ENCODE measurements at regions not wholly inside any gene's neighbourhood (a gene's known extent, or its start where the extent isn't known, plus 50 kb on each side); places are given as distances from the start of the nearest gene placed in this dataset.

DNA sequence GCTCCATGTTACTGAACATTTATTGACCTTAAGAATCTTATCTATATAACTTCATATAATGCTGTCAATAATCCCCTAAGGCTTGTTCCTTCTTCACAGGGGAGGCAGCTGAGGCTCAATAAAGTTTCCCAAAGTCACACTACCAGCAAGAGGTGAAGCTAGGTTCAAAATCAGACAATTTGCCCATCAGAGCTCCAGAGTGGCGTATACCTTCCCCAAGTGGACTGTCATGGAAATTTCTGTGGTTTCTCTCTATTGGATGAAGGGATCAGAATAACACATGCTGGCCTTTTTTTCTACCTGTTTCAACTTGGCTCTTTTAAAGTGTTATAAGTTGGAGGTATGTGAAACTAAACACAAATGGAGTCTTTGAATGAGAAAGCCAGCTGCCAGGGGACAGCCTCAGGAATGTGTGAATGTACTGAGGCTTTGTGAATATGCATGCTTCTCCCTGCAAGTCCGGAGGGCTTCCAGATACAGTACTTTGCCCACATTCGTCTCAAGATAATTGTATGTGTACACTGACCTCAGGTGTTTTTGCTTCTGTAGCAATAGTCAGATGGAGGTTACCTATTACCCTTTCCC, 656.3 kb upstream of the CELF2 start:
- TF ChIP-seq CEBPB (IDR thresholded peaks at IDR 0.05) (no peak), SMC3 (IDR thresholded peaks at IDR 0.05) (no peak)
- TF ChIP-seq, protein P1, sequence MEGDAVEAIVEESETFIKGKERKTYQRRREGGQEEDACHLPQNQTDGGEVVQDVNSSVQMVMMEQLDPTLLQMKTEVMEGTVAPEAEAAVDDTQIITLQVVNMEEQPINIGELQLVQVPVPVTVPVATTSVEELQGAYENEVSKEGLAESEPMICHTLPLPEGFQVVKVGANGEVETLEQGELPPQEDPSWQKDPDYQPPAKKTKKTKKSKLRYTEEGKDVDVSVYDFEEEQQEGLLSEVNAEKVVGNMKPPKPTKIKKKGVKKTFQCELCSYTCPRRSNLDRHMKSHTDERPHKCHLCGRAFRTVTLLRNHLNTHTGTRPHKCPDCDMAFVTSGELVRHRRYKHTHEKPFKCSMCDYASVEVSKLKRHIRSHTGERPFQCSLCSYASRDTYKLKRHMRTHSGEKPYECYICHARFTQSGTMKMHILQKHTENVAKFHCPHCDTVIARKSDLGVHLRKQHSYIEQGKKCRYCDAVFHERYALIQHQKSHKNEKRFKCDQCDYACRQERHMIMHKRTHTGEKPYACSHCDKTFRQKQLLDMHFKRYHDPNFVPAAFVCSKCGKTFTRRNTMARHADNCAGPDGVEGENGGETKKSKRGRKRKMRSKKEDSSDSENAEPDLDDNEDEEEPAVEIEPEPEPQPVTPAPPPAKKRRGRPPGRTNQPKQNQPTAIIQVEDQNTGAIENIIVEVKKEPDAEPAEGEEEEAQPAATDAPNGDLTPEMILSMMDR (IDR thresholded peaks at IDR 0.05), result no peak
